H9 (cell line): ENCODE measurements at regions not wholly inside any gene's neighbourhood (a gene's known extent, or its start where the extent isn't known, plus 50 kb on each side); places are given as distances from the start of the nearest gene placed in this dataset.

Source experiments
- DNase-seq: peaks from one replicate; pipeline ENCODE4 v3.0.0-alpha.2; 2017
- H2AFZ ChIP-seq: one replicate; pipeline ENCODE4 v1.6.1; 2013; ENCODE audit warnings: mild to moderate bottlenecking, low read length, control low read depth, moderate library complexity
- H2AK5ac ChIP-seq: 2 replicates; pipeline ENCODE4 v1.6.1; 2013; ENCODE audit warnings: low read length, control low read depth, mixed read lengths; ENCODE audit not compliant: insufficient read length
- H2BK120ac ChIP-seq: one replicate; pipeline ENCODE4 v1.6.1; 2013; ENCODE audit warnings: low read depth, mild to moderate bottlenecking, low read length, control low read depth, inconsistent platforms; ENCODE audit not compliant: poor library complexity, severe bottlenecking
- H2BK12ac ChIP-seq: 2 replicates; pipeline ENCODE4 v1.6.1; 2013; ENCODE audit warnings: low read length, control low read depth, mixed read lengths, low read depth; ENCODE audit not compliant: insufficient read length
- H2BK15ac ChIP-seq: 2 replicates; pipeline ENCODE4 v1.6.1; 2013; ENCODE audit warnings: low read depth, low read length, control low read depth
- H2BK20ac ChIP-seq: one replicate; pipeline ENCODE4 v1.6.1; 2013; ENCODE audit warnings: low read depth, mild to moderate bottlenecking, low read length, control low read depth, inconsistent platforms; ENCODE audit not compliant: poor library complexity, severe bottlenecking
- H2BK5ac ChIP-seq: 2 replicates; pipeline ENCODE4 v1.6.1; 2013; ENCODE audit warnings: low read length, control low read depth, mixed read lengths; ENCODE audit not compliant: insufficient read length
- H3K14ac ChIP-seq: 2 replicates; pipeline ENCODE4 v1.6.1; 2013; ENCODE audit warnings: low read length, control low read depth; ENCODE audit not compliant: insufficient read depth
- H3K18ac ChIP-seq: 2 replicates; pipeline ENCODE4 v1.6.1; 2013; ENCODE audit warnings: low read depth, mild to moderate bottlenecking, mixed read lengths, low read length, control low read depth; ENCODE audit not compliant: insufficient read length
- H3K23ac ChIP-seq: 2 replicates; pipeline ENCODE4 v1.6.1; 2013; ENCODE audit warnings: low read length, control low read depth, mixed read lengths, low read depth; ENCODE audit not compliant: insufficient read length
- H3K23me2 ChIP-seq: 2 replicates; pipeline ENCODE4 v1.6.1; 2013; ENCODE audit warnings: low read depth, mild to moderate bottlenecking, mixed read lengths, low read length, control low read depth; ENCODE audit not compliant: insufficient read length, poor library complexity, severe bottlenecking
- H3K27ac ChIP-seq: 2 replicates; pipeline ENCODE4 v1.5.1; 2013; ENCODE audit warnings: low read length, control low read depth, mixed read lengths, low read depth; ENCODE audit not compliant: insufficient read length
- H3K27me3 ChIP-seq: 2 replicates; pipeline ENCODE4 v1.6.1; 2013; ENCODE audit warnings: low read length, control low read depth, inconsistent platforms; ENCODE audit not compliant: insufficient read depth
- H3K4ac ChIP-seq: 2 replicates; pipeline ENCODE4 v1.6.1; 2013; ENCODE audit warnings: low read depth, mild to moderate bottlenecking, control low read depth, inconsistent platforms, low read length, moderate library complexity
- H3K4me1 ChIP-seq: 2 replicates; pipeline ENCODE4 v1.6.1; 2013; ENCODE audit warnings: low read length, control low read depth, inconsistent platforms; ENCODE audit not compliant: insufficient read depth
- H3K4me2 ChIP-seq: 2 replicates; pipeline ENCODE4 v1.6.1; 2013; ENCODE audit warnings: low read length, control low read depth, mixed read lengths; ENCODE audit not compliant: insufficient read length, insufficient read depth
- H3K56ac ChIP-seq: 2 replicates; pipeline ENCODE4 v1.6.1; 2013; ENCODE audit warnings: low read depth, mild to moderate bottlenecking, mixed read lengths, low read length, control low read depth; ENCODE audit not compliant: insufficient read length
- H3K79me1 ChIP-seq: 2 replicates; pipeline ENCODE4 v1.6.1; 2013; ENCODE audit warnings: low read depth, mild to moderate bottlenecking, moderate library complexity, low read length, control low read depth, inconsistent platforms; ENCODE audit not compliant: insufficient read depth, poor library complexity, severe bottlenecking
- H3K79me2 ChIP-seq: 2 replicates; pipeline ENCODE4 v1.6.1; 2013; ENCODE audit warnings: low read length, control low read depth, inconsistent platforms; ENCODE audit not compliant: insufficient read depth
- H3K9ac ChIP-seq: 2 replicates; pipeline ENCODE4 v1.6.1; 2013; ENCODE audit warnings: low read length, control low read depth, mixed read lengths; ENCODE audit not compliant: insufficient read length; ENCODE audit errors: extremely low read depth
- H3K9me3 ChIP-seq: one replicate; pipeline ENCODE4 v1.6.1; 2013; ENCODE audit warnings: low read depth, low read length, inconsistent platforms; ENCODE audit not compliant: control insufficient read depth
- H3T11ph ChIP-seq: one replicate; pipeline ENCODE4 v1.6.1; 2013; ENCODE audit warnings: mild to moderate bottlenecking, low read length, control low read depth, inconsistent platforms
- H4K20me1 ChIP-seq: one replicate; pipeline ENCODE4 v1.6.1; 2013; ENCODE audit not compliant: control insufficient read depth, insufficient read length, insufficient read depth
- H4K5ac ChIP-seq: 2 replicates; pipeline ENCODE4 v1.6.1; 2013; ENCODE audit warnings: low read depth, mild to moderate bottlenecking, mixed read lengths, low read length, control low read depth; ENCODE audit not compliant: insufficient read length
- H4K8ac ChIP-seq: replicated peaks from 2 replicates; pipeline ENCODE4 v1.6.1; 2013; ENCODE audit warnings: low read length, control low read depth, mixed read lengths, low read depth; ENCODE audit not compliant: insufficient read length
- H4K91ac ChIP-seq: 2 replicates; pipeline ENCODE4 v1.6.1; 2013; ENCODE audit warnings: low read depth, mild to moderate bottlenecking, moderate library complexity, mixed read lengths, low read length, control low read depth; ENCODE audit not compliant: insufficient read length
- H3K27ac Mint-ChIP-seq, 3 experiments: 2 replicates in 2 of 3; 3 replicates in 1 of 3; pipeline ENCODE4 v1.8.0; 2020 to 2021; ENCODE audit warnings: mixed read lengths in 3 of 3, mild to moderate bottlenecking in 1 of 3, moderate library complexity in 1 of 3
- H3K27me3 Mint-ChIP-seq: 2 replicates; pipeline ENCODE4 v1.8.0; 2021; ENCODE audit warnings: low read depth, mild to moderate bottlenecking, moderate library complexity, mixed read lengths
- H3K36me3 Mint-ChIP-seq, 3 experiments: 2 replicates in 2 of 3; 3 replicates in 1 of 3; pipeline ENCODE4 v1.8.0; 2020 to 2021; ENCODE audit warnings: low read depth in 3 of 3, mixed read lengths in 3 of 3; ENCODE audit not compliant: insufficient read depth in 1 of 3
- H3K4me1 Mint-ChIP-seq, 2 experiments: 2 replicates each; pipeline ENCODE4 v1.8.0; 2020; ENCODE audit warnings: mixed read lengths in 2 of 2
- H3K4me3 Mint-ChIP-seq, 2 experiments: 2 replicates in 1 of 2; 3 replicates in 1 of 2; pipeline ENCODE4 v1.8.0; 2020 to 2021; ENCODE audit warnings: mild to moderate bottlenecking in 2 of 2, mixed read lengths in 2 of 2, moderate library complexity in 1 of 2
- H3K9me3 Mint-ChIP-seq, 2 experiments: 2 replicates in 1 of 2; 3 replicates in 1 of 2; pipeline ENCODE4 v1.8.0; 2020; ENCODE audit warnings: mild to moderate bottlenecking in 2 of 2, mixed read lengths in 2 of 2, moderate library complexity in 1 of 2
- CTCF ChIP-seq: fragments of 200-600 bp; sonication (generic); conservative IDR thresholded peaks from 3 replicates; pipeline ENCODE4 v1.8.0; 2021; ENCODE audit warnings: antibody characterized with exemption, mild to moderate bottlenecking
- WGBS: extraction: QIAGEN DNeasy Blood & Tissue Kit; methylation state at CpG from one replicate; pipeline ENCODE4 v1.1.7; 2013; ENCODE audit warnings: missing lambda C conversion rate, low lambda C conversion rate, mixed read lengths; ENCODE audit not compliant: insufficient read length; ENCODE audit errors: extremely low coverage; 5-methylcytosine and 5-hydroxymethylcytosine counted together

GRCh38 chr21:18603261-18603660 is 199.7 kb upstream of the TMPRSS15 start:
- Histone ChIP-seq H3K27ac (no peak overlapping the region), H2BK120ac (no peak overlapping the region), H2BK5ac (no peak overlapping the region), H4K5ac (no peak overlapping the region), H2AFZ (no peak overlapping the region), H2BK12ac (no peak overlapping the region), H3K9ac (no peak overlapping the region), H3K9me3 (no peaks in the 10 kb centered on the region), H3K23me2 (no peaks in the 10 kb centered on the region), H3K23ac (no peak overlapping the region), H3K14ac (no peak overlapping the region), H3K79me2 (no peaks in the 10 kb centered on the region), H3K4me2 (no peak overlapping the region), H3K4me1 (no peaks in the 10 kb centered on the region), H2AK5ac (no peak overlapping the region), H3T11ph (no peak overlapping the region), H3K18ac (no peak overlapping the region), H4K91ac (no peak overlapping the region), H3K4ac (no peak overlapping the region), H3K79me1 (no peaks in the 10 kb centered on the region), H4K20me1 (no peaks in the 10 kb centered on the region), H3K27me3 (no peaks in the 10 kb centered on the region), H4K8ac (no peak overlapping the region), H3K56ac (no peak overlapping the region), H2BK20ac (no peak overlapping the region), H2BK15ac (no peak overlapping the region)
- Mint-ChIP-seq H3K4me3 (no peak overlapping the region), H3K36me3 (peaks cover 0 to 3% (median 2%) of the 10 kb centered on the region in 3 experiments; a peak in 3 of 7 replicates), H3K9me3 (peaks cover 3 to 5% of the 10 kb centered on the region in 2 experiments; a peak in 4 of 5 replicates), H3K4me1 (peaks cover 15 to 23% of the 10 kb centered on the region in 2 experiments), H3K27me3 (no peaks in the 10 kb centered on the region), H3K27ac (peak overlapping the region in 2 of 3 experiments; percentile 68 to 87; a peak in 4 of 7 replicates)
- WGBS, result no CpG with 5 or more reads among the region's 2 CpGs
- TF ChIP-seq CTCF, result no peak
- DNase-seq, result no peak
